ENCODE measurements at regions not wholly inside any gene's neighbourhood (a gene's known extent, or its start where the extent isn't known, plus 50 kb on each side); places are given as distances from the start of the nearest gene placed in this dataset.

GRCh38 chr7:36037121-36037662, 115.9 kb upstream of the EEPD1 start:
- H4K20me1 ChIP-seq (ENCODE audit: low read depth) = no peaks in the 10 kb centered on the region
- H3K9ac ChIP-seq = no peak overlapping the region
- H3K4me3 ChIP-seq = no peak overlapping the region
- H3K9me3 ChIP-seq (ENCODE audit: low read depth) = no peaks in the 10 kb centered on the region
- H3K27ac ChIP-seq = no peak overlapping the region
- Mint-ChIP-seq H3K27me3 (ENCODE audit: insufficient read depth, low read depth) (peaks cover 3% of the 10 kb centered on the region), H3K9me3 (no peaks in the 10 kb centered on the region), H3K4me1 (peaks cover 17% of the 10 kb centered on the region), H3K36me3 (no peaks in the 10 kb centered on the region), H3K27ac (no peak overlapping the region), H3K4me3 (no peak overlapping the region)
- H3K79me2 ChIP-seq (ENCODE audit: low read depth) = no peaks in the 10 kb centered on the region
- H3K4me1 ChIP-seq = peaks cover 9% of the 10 kb centered on the region
- no peaks in the 10 kb centered on the region for H3K27me3 ChIP-seq
- no peaks in the 10 kb centered on the region for H3F3A ChIP-seq (ENCODE audit: low read depth)
- TF ChIP-seq EZH2 (IDR thresholded peaks at IDR 0.05) = no peak
- no peak for TF ChIP-seq EZH2phosphoT487 (IDR thresholded peaks at IDR 0.05)
- TF ChIP-seq CTCF (IDR thresholded peaks at IDR 0.05) = no peak
- H2AFZ ChIP-seq (replicated peaks) = peak overlapping the region; percentile 26
- DNase-seq (ENCODE audit: low spot score) = no peak
- no peak overlapping the region for H3K4me2 ChIP-seq
- H3K36me3 ChIP-seq = no peaks in the 10 kb centered on the region

GRCh38 chr7:36038063-36038721, 114.9 kb upstream of the EEPD1 start:
- H3K9me3 ChIP-seq (ENCODE audit: low read depth) = no peaks in the 10 kb centered on the region
- Mint-ChIP-seq H3K36me3 (no peaks in the 10 kb centered on the region), H3K4me1 (peaks cover 16% of the 10 kb centered on the region), H3K27ac (no peak overlapping the region), H3K4me3 (no peak overlapping the region), H3K9me3 (no peaks in the 10 kb centered on the region), H3K27me3 (ENCODE audit: insufficient read depth, low read depth) (peaks cover 6% of the 10 kb centered on the region)
- TF ChIP-seq EZH2phosphoT487 (IDR thresholded peaks at IDR 0.05) (no peak), CTCF (IDR thresholded peaks at IDR 0.05) (no peak), EZH2 (IDR thresholded peaks at IDR 0.05) (no peak)
- H3K79me2 ChIP-seq (ENCODE audit: low read depth) = no peaks in the 10 kb centered on the region
- H3K27me3 ChIP-seq = no peaks in the 10 kb centered on the region
- no peak overlapping the region for H3K4me2 ChIP-seq
- H3K4me3 ChIP-seq = no peak overlapping the region
- H3K9ac ChIP-seq = no peak overlapping the region
- H3F3A ChIP-seq (ENCODE audit: low read depth) = no peaks in the 10 kb centered on the region
- no peaks in the 10 kb centered on the region for H4K20me1 ChIP-seq (ENCODE audit: low read depth)
- H3K4me1 ChIP-seq = peaks cover 9% of the 10 kb centered on the region
- no peak overlapping the region for H2AFZ ChIP-seq (replicated peaks)
- DNase-seq (ENCODE audit: low spot score) = no peak
- H3K36me3 ChIP-seq = no peaks in the 10 kb centered on the region
- H3K27ac ChIP-seq = no peak overlapping the region

GRCh38 chr7:36039243-36039642, 113.8 kb upstream of the EEPD1 start:
- H3K4me3 Mint-ChIP-seq = peak overlapping the region; percentile 30
- no peaks in the 10 kb centered on the region for H3K36me3 Mint-ChIP-seq
- H3K4me2 ChIP-seq = no peak overlapping the region

More at GRCh38 chr7:36039243-36039642, 113.8 kb upstream of the EEPD1 start:
- no peaks in the 10 kb centered on the region for H3K27me3 ChIP-seq
- no peaks in the 10 kb centered on the region for H3K36me3 ChIP-seq
- no peak overlapping the region for H3K27ac ChIP-seq
- H3K9me3 Mint-ChIP-seq = no peaks in the 10 kb centered on the region
- no peak overlapping the region for H2AFZ ChIP-seq (replicated peaks)
- H4K20me1 ChIP-seq (ENCODE audit: low read depth) = no peaks in the 10 kb centered on the region
- no peak for DNase-seq (ENCODE audit: low spot score)
- peaks cover 16% of the 10 kb centered on the region for H3K4me1 Mint-ChIP-seq
- no peaks in the 10 kb centered on the region for H3K9me3 ChIP-seq (ENCODE audit: low read depth)
- H3K4me3 ChIP-seq = no peak overlapping the region
- no peak for TF ChIP-seq CTCF (IDR thresholded peaks at IDR 0.05)
- TF ChIP-seq EZH2phosphoT487 (IDR thresholded peaks at IDR 0.05) = no peak
- no peak for TF ChIP-seq EZH2 (IDR thresholded peaks at IDR 0.05)
- no peak overlapping the region for H3K27ac Mint-ChIP-seq
- H3K9ac ChIP-seq = no peak overlapping the region
- H3F3A ChIP-seq (ENCODE audit: low read depth) = no peaks in the 10 kb centered on the region
- peaks cover 9% of the 10 kb centered on the region for H3K4me1 ChIP-seq
- H3K79me2 ChIP-seq (ENCODE audit: low read depth) = no peaks in the 10 kb centered on the region
- H3K27me3 Mint-ChIP-seq (ENCODE audit: insufficient read depth, low read depth) = peaks cover 6% of the 10 kb centered on the region

Measured in neural progenitor cell (in vitro differentiated cells).